Glomerular visceral epithelial cell (primary cell): ENCODE measurements at regions not wholly inside any gene's neighbourhood (a gene's known extent, or its start where the extent isn't known, plus 50 kb on each side); places are given as distances from the start of the nearest gene placed in this dataset.
A peak's percentile ranks its signal among the peaks of the same experiment; 100 is the strongest.

Source experiments
- DNase-seq: peaks from one replicate; pipeline ENCODE4 v3.0.0-alpha.2; 2016; ENCODE audit errors: extremely low spot score

GRCh38 chr5:135628771-135629563 is 50.2 kb upstream of the CXCL14 start:
- peak; percentile 58 for DNase-seq
